H1 (cell line): ENCODE measurements at regions not wholly inside any gene's neighbourhood (a gene's known extent, or its start where the extent isn't known, plus 50 kb on each side); places are given as distances from the start of the nearest gene placed in this dataset.

Source experiments
- CTCF ChIA-PET: fragments of 300-600 bp; sonication (Branson Sonifier 250); formaldehyde crosslinking; loops from one replicate; lab custom pipeline; 2021; ENCODE audit not compliant: partially characterized antibody; lab: Charles Lee
- POLR2A ChIA-PET: fragments of 300-600 bp; sonication (Branson Sonifier 250); formaldehyde crosslinking; loops from one replicate; lab custom pipeline; 2021; ENCODE audit warnings: inconsistent platforms; ENCODE audit not compliant: partially characterized antibody; lab: Charles Lee
- DNase-seq, 2 experiments: peaks; one replicate each; pipeline versions ENCODE4 v3.0.0 to v3.0.0-alpha.2; 2010 to 2022; ENCODE audit warnings: low spot score in 2 of 2, low read depth in 1 of 2, mixed read lengths in 1 of 2
- FAIRE-seq: peaks from 2 replicates; lab custom pipeline; 2011; peaks lifted over from hg19 to GRCh38; lab: Jason Lieb, UNC
- H2AFZ ChIP-seq: 2 replicates; pipeline ENCODE4 v1.8.1; 2012; ENCODE audit warnings: low read length, inconsistent platforms
- H2AK5ac ChIP-seq: 2 replicates; pipeline ENCODE4 v1.6.1; 2013; ENCODE audit warnings: low read depth, low read length
- H2BK120ac ChIP-seq: replicated peaks from 2 replicates; pipeline ENCODE3; 2013; ENCODE audit warnings: low read depth, low read length, inconsistent platforms
- H2BK12ac ChIP-seq: 2 replicates; pipeline ENCODE4 v1.6.1; 2013; ENCODE audit warnings: low read depth, low read length
- H2BK15ac ChIP-seq: 2 replicates; pipeline ENCODE4 v1.6.1; 2013; ENCODE audit warnings: low read length
- H2BK20ac ChIP-seq: 2 replicates; pipeline ENCODE4 v1.6.1; 2013; ENCODE audit warnings: low read length
- H2BK5ac ChIP-seq: 2 replicates; pipeline ENCODE4 v1.6.1; 2013; ENCODE audit warnings: low read depth, low read length
- H3K14ac ChIP-seq: 2 replicates; pipeline ENCODE4 v1.6.1; 2013; ENCODE audit warnings: inconsistent platforms; ENCODE audit not compliant: insufficient read length
- H3K18ac ChIP-seq: 2 replicates; pipeline ENCODE4 v1.6.1; 2013; ENCODE audit warnings: low read length; ENCODE audit errors: extremely low read depth
- H3K23ac ChIP-seq: 2 replicates; pipeline ENCODE4 v1.6.1; 2013; ENCODE audit warnings: inconsistent platforms; ENCODE audit not compliant: insufficient read length
- H3K23me2 ChIP-seq: 2 replicates; pipeline ENCODE4 v1.6.1; 2013; ENCODE audit warnings: low read depth, low read length
- H3K27ac ChIP-seq: 2 replicates; pipeline ENCODE4 v1.6.1; 2011; ENCODE audit warnings: low read depth, low read length, inconsistent platforms
- H3K27me3 ChIP-seq, 4 experiments: replicated peaks in 1 of 4; 1 replicate in 1 of 4; 2 replicates in 3 of 4; pipeline versions ENCODE4 v1.6.1 to v1.8.1; 2011 to 2013; ENCODE audit warnings: low read length in 3 of 4, mild to moderate bottlenecking in 3 of 4, inconsistent platforms in 2 of 4, mixed read lengths in 2 of 4, moderate library complexity in 1 of 4; ENCODE audit not compliant: control insufficient read depth in 3 of 4, insufficient read depth in 3 of 4; ENCODE audit errors: extremely low read depth in 1 of 4
- H3K36me3 ChIP-seq, 4 experiments: 2 replicates each; pipeline versions ENCODE4 v1.6.1 to v1.8.1; 2011 to 2013; ENCODE audit warnings: mild to moderate bottlenecking in 4 of 4, low read length in 3 of 4, moderate library complexity in 2 of 4, control low read depth in 1 of 4, inconsistent platforms in 1 of 4; ENCODE audit not compliant: insufficient read depth in 4 of 4, control insufficient read depth in 2 of 4
- H3K4ac ChIP-seq: replicated peaks from 2 replicates; pipeline ENCODE3; 2013; ENCODE audit warnings: low read length, low read depth, mixed read lengths, inconsistent platforms; ENCODE audit not compliant: insufficient read length
- H3K4me1 ChIP-seq, 4 experiments: replicated peaks in 1 of 4; 1 replicate in 1 of 4; 2 replicates in 3 of 4; pipeline versions ENCODE4 v1.6.1 to v1.8.1; 2011 to 2013; ENCODE audit warnings: low read length in 3 of 4, inconsistent platforms in 2 of 4, mixed read lengths in 1 of 4; ENCODE audit not compliant: insufficient read depth in 4 of 4, control insufficient read depth in 3 of 4
- H3K4me2 ChIP-seq, 2 experiments: 2 replicates each; pipeline versions ENCODE4 v1.6.1 to v1.8.1; 2011 to 2013; ENCODE audit warnings: low read depth in 2 of 2, low read length in 2 of 2, control low read depth in 1 of 2, inconsistent platforms in 1 of 2, mild to moderate bottlenecking in 1 of 2; ENCODE audit not compliant: insufficient read depth in 1 of 2
- H3K4me3 ChIP-seq, 4 experiments: fragments of 200-600, 300-600 bp in 1 of 4; sonication (generic), shearing (Covaris generic), sonication (Bioruptor Twin) in 1 of 4; 2 replicates each; pipeline versions ENCODE4 v1.5.1 to v1.8.1; 2011 to 2016; ENCODE audit warnings: low read length in 4 of 4, low read depth in 3 of 4, control low read depth in 2 of 4, inconsistent platforms in 2 of 4, mild to moderate bottlenecking in 2 of 4, mixed read lengths in 1 of 4, moderate library complexity in 1 of 4; ENCODE audit not compliant: insufficient read depth in 2 of 4; ENCODE audit errors: extremely low read depth in 1 of 4
- H3K56ac ChIP-seq: replicated peaks from 2 replicates; pipeline ENCODE3; 2013; ENCODE audit warnings: low read depth, mild to moderate bottlenecking, mixed read lengths, low read length, inconsistent platforms; ENCODE audit not compliant: insufficient read length
- H3K79me1 ChIP-seq: 2 replicates; pipeline ENCODE4 v1.6.1; 2013; ENCODE audit warnings: low read depth, low read length, control low read depth
- H3K79me2 ChIP-seq, 2 experiments: 2 replicates each; pipeline versions ENCODE4 v1.6.1 to v1.8.1; 2012 to 2013; ENCODE audit warnings: low read length in 2 of 2, mild to moderate bottlenecking in 2 of 2, inconsistent platforms in 1 of 2; ENCODE audit not compliant: insufficient read depth in 2 of 2, control insufficient read depth in 1 of 2
- H3K9ac ChIP-seq, 4 experiments: replicated peaks in 1 of 4; 1 replicate in 1 of 4; 2 replicates in 3 of 4; pipeline versions ENCODE4 v1.6.1 to v1.8.1; 2011 to 2013; ENCODE audit warnings: low read depth in 3 of 4, low read length in 3 of 4, control low read depth in 2 of 4, mild to moderate bottlenecking in 2 of 4, moderate library complexity in 2 of 4, inconsistent platforms in 1 of 4; ENCODE audit errors: extremely low read depth in 1 of 4
- H3K9me3 ChIP-seq, 2 experiments: 2 replicates each; pipeline versions ENCODE4 v1.6.1 to v1.8.1; 2012 to 2013; ENCODE audit warnings: mild to moderate bottlenecking in 2 of 2, moderate library complexity in 2 of 2, control low read depth in 1 of 2, inconsistent platforms in 1 of 2, low read depth in 1 of 2, low read length in 1 of 2, mixed read lengths in 1 of 2; ENCODE audit not compliant: insufficient read depth in 2 of 2
- H4K20me1 ChIP-seq, 2 experiments: replicated peaks in 1 of 2; 2 replicates each; pipeline versions ENCODE3 to v1.8.1; 2011 to 2013; ENCODE audit warnings: inconsistent platforms in 2 of 2, low read length in 2 of 2, mild to moderate bottlenecking in 1 of 2; ENCODE audit not compliant: insufficient read depth in 2 of 2, control insufficient read depth in 1 of 2
- H4K5ac ChIP-seq: 2 replicates; pipeline ENCODE4 v1.6.1; 2013; ENCODE audit warnings: low read length, low read depth, mixed read lengths, inconsistent platforms; ENCODE audit not compliant: insufficient read length
- H4K8ac ChIP-seq: 2 replicates; pipeline ENCODE4 v1.8.0; 2013; ENCODE audit warnings: mild to moderate bottlenecking, moderate library complexity, low read length, inconsistent platforms; ENCODE audit not compliant: insufficient read depth; ENCODE audit errors: extremely low read depth
- H4K91ac ChIP-seq: replicated peaks from 2 replicates; pipeline ENCODE3; 2013; ENCODE audit warnings: low read length, mixed read lengths, inconsistent platforms; ENCODE audit not compliant: insufficient read length
- ASH2L ChIP-seq: fragments of 200-600, 300-600 bp; sonication (generic); IDR thresholded peaks from one replicate; pipeline ENCODE4 v1.7.1; 2017; ENCODE audit warnings: low read length
- BACH1 ChIP-seq: IDR thresholded peaks from 2 replicates; pipeline ENCODE4 v1.6.1; 2012; ENCODE audit warnings: low read length, improper control_type of control experiment
- BCL11A ChIP-seq, 2 experiments: IDR thresholded peaks; one replicate each; pipeline ENCODE4 v1.6.1; 2011; ENCODE audit warnings: low read depth in 2 of 2, low read length in 2 of 2, mild to moderate bottlenecking in 2 of 2
- EP300 ChIP-seq, 2 experiments: IDR thresholded peaks; 1 replicate in 1 of 2; 2 replicates in 1 of 2; pipeline ENCODE4 v1.6.1; 2011 to 2012; ENCODE audit warnings: low read depth in 2 of 2, low read length in 2 of 2, mild to moderate bottlenecking in 2 of 2, borderline replicate concordance in 1 of 2, inconsistent platforms in 1 of 2, moderate library complexity in 1 of 2
- EZH2 ChIP-seq: fragments of 200-600 bp; sonication (generic); IDR thresholded peaks from 2 replicates; pipeline ENCODE4 v1.7.1; 2012; ENCODE audit warnings: low read depth, mild to moderate bottlenecking, moderate library complexity, low read length, inconsistent platforms; ENCODE audit not compliant: severe bottlenecking
- GABPA ChIP-seq: IDR thresholded peaks from 2 replicates; pipeline ENCODE4 v1.6.1; 2011; ENCODE audit warnings: mild to moderate bottlenecking, low read length, moderate library complexity, borderline replicate concordance; ENCODE audit not compliant: insufficient read depth
- GTF2F1 ChIP-seq: IDR thresholded peaks from 2 replicates; pipeline ENCODE4 v1.6.1; 2012; ENCODE audit warnings: low read depth, low read length, improper control_type of control experiment, borderline replicate concordance
- MAFK ChIP-seq: IDR thresholded peaks from 2 replicates; pipeline ENCODE4 v1.6.1; 2012; ENCODE audit warnings: low read depth, mild to moderate bottlenecking, improper control_type of control experiment, low read length
- PHF8 ChIP-seq: fragments of 200-600 bp; sonication (generic); conservative IDR thresholded peaks from 2 replicates; pipeline ENCODE4 v1.7.1; 2012; ENCODE audit warnings: low read depth, mild to moderate bottlenecking, inconsistent platforms, low read length, moderate library complexity
- RXRA ChIP-seq: IDR thresholded peaks from 2 replicates; pipeline ENCODE4 v1.6.1; 2011; ENCODE audit warnings: low read depth, mild to moderate bottlenecking, low read length, moderate library complexity; ENCODE audit not compliant: insufficient read depth
- SP2 ChIP-seq: IDR thresholded peaks from 2 replicates; pipeline ENCODE4 v1.6.1; 2012; ENCODE audit warnings: mild to moderate bottlenecking, low read length, inconsistent platforms
- SP4 ChIP-seq: IDR thresholded peaks from 2 replicates; pipeline ENCODE4 v1.6.1; 2012; ENCODE audit warnings: low read length, inconsistent platforms
- SRF ChIP-seq: IDR thresholded peaks from 2 replicates; pipeline ENCODE4 v1.6.1; 2011; ENCODE audit warnings: mild to moderate bottlenecking, low read depth, low read length, moderate library complexity
- SUZ12 ChIP-seq: fragments of 200-600 bp; sonication (generic); IDR thresholded peaks from 2 replicates; pipeline ENCODE4 v1.6.1; 2012; ENCODE audit warnings: mild to moderate bottlenecking, inconsistent platforms, low read length, moderate library complexity, mixed read lengths
- WGBS, 2 experiments: shearing (Covaris generic) in 1 of 2; methylation state at CpG; one replicate each; pipeline versions ENCODE4 v1.1.6 to v1.1.7; 2013 to 2015; ENCODE audit warnings: low lambda C conversion rate in 2 of 2, mixed read lengths in 2 of 2, inconsistent platforms in 1 of 2, low coverage in 1 of 2, missing lambda C conversion rate in 1 of 2; ENCODE audit not compliant: insufficient replicate concordance in 2 of 2, insufficient coverage in 1 of 2, insufficient read length in 1 of 2; ENCODE audit errors: extremely low coverage in 1 of 2, missing lambda C conversion rate in 1 of 2; 5-methylcytosine and 5-hydroxymethylcytosine counted together

DNA sequence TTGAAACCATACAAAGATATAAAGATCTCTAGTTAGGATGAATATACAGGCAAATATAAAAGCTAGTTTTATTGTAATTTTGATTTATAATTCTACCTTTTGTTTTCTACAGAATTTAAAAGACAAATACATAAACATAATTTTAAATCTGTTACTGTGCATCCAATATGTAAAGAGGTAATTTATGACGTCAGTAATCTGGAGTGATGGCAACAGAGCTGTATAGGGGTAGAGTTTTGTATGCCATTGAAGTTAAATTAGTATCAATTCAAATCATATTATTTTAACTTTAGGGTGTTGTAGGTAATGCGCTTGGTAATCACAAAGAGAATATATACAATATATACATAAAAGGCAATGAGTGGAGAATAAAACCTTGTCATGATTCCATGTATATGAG, 183.7 kb upstream of the ARHGAP24 start:
- Histone ChIP-seq H3K4me1 (no peaks in the 10 kb centered on the region), H2AFZ (no peak overlapping the region), H3K4me2 (no peak overlapping the region), H2AK5ac (no peak overlapping the region), H3K14ac (no peak overlapping the region), H2BK5ac (no peak overlapping the region), H4K91ac (no peak overlapping the region), H3K27ac (no peak overlapping the region), H3K23me2 (no peaks in the 10 kb centered on the region), H2BK20ac (no peak overlapping the region), H3K36me3 (no peaks in the 10 kb centered on the region), H3K23ac (no peak overlapping the region), H4K5ac (no peak overlapping the region), H3K4ac (no peak overlapping the region), H3K9ac (no peak overlapping the region), H3K79me1 (no peaks in the 10 kb centered on the region), H3K4me3 (no peak overlapping the region), H4K20me1 (no peaks in the 10 kb centered on the region), H3K27me3 (no peaks in the 10 kb centered on the region), H2BK15ac (no peak overlapping the region), H3K79me2 (no peaks in the 10 kb centered on the region), H4K8ac (no peak overlapping the region), H3K9me3 (no peaks in the 10 kb centered on the region), H2BK120ac (no peak overlapping the region), H3K18ac (no peak overlapping the region), H2BK12ac (no peak overlapping the region), H3K56ac (no peak overlapping the region)
- 74% methylated on average over 2 of the region's 2 CpGs; no CpG with 5 or more reads in 1 of the 2 experiments for WGBS, 2 experiments
- DNase-seq (no peak), FAIRE-seq (no peak)
- ChIA-PET CTCF (no interaction called here), POLR2A (no interaction called here)
- TF ChIP-seq SP4 = no peak
- TF ChIP-seq SRF = no peak
- TF ChIP-seq MAFK = no peak
- TF ChIP-seq EZH2 = no peak
- no peak for TF ChIP-seq EP300 (IDR thresholded peaks at IDR 0.05; ENCODE audit: borderline replicate concordance in 1 of 2, low read depth in 2 of 2, low read length in 2 of 2)
- no peak for TF ChIP-seq RXRA
- TF ChIP-seq BCL11A (IDR thresholded peaks at IDR 0.05; ENCODE audit: low read depth in 2 of 2, low read length in 2 of 2) = no peak
- TF ChIP-seq PHF8 = no peak
- TF ChIP-seq SP2 = no peak
- no peak for TF ChIP-seq SUZ12
- no peak for TF ChIP-seq ASH2L
- no peak for TF ChIP-seq GTF2F1
- no peak for TF ChIP-seq BACH1
- no peak for TF ChIP-seq GABPA
